Amniotic stem cell (primary cell): ENCODE measurements at regions not wholly inside any gene's neighbourhood (a gene's known extent, or its start where the extent isn't known, plus 50 kb on each side); places are given as distances from the start of the nearest gene placed in this dataset.

Source experiments
- DNase-seq: peaks from one replicate; lab custom pipeline; 2025; lab: John Stamatoyannopoulos, UW

DNA sequence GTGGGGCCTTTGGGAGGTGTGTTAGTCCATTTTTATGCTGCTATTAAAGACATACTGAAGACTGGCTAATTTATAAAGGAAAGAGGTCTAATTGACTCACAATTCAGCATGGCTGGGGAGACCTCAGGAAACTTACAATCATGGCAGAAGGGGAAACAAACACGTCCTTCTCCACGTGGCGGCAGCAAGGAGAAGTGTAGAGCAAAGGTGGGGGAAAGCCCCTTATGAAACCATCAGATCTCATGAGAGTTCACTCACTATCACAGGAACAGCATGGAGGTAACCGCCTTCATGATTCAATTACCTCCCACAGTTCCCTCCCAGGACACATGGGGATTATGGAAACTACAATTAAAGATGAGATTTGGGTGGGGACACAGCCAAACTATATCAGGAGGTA is 187.1 kb upstream of the OSR1 start:
- no peak for DNase-seq

DNA sequence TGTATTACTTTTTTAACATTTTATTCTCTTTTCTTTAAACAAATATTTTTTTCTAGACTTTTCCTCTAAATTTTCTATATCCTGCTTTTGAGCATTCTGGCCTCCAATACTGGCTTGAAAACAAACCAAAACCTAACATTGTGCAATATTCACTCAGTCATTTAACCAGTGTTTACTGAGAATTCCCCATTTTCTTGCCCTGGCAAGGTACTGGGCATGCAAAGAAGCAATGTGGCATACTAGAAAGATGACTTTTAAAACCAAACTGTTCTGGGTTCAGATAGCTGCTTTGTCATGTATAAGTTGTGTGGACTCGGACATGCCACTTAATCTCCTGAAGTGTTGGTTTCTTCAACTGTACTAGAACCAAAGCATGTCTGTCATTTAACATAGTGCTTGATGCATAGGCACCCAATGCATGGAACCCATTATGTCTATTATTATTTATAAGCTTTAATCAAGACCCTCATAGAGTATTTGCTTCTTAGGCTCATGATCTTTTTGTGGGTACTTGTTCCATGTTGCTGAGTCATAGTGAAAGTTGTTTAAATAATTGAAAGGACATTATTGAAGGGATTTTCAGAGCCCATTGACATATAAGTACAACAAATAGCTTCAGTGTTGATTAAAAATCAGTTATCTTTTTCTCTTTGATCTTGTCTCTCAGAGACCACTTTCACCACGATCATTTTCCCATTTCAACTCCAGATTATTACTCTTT is 185.4 kb upstream of the OSR1 start:
- DNase-seq, result no peak

DNA sequence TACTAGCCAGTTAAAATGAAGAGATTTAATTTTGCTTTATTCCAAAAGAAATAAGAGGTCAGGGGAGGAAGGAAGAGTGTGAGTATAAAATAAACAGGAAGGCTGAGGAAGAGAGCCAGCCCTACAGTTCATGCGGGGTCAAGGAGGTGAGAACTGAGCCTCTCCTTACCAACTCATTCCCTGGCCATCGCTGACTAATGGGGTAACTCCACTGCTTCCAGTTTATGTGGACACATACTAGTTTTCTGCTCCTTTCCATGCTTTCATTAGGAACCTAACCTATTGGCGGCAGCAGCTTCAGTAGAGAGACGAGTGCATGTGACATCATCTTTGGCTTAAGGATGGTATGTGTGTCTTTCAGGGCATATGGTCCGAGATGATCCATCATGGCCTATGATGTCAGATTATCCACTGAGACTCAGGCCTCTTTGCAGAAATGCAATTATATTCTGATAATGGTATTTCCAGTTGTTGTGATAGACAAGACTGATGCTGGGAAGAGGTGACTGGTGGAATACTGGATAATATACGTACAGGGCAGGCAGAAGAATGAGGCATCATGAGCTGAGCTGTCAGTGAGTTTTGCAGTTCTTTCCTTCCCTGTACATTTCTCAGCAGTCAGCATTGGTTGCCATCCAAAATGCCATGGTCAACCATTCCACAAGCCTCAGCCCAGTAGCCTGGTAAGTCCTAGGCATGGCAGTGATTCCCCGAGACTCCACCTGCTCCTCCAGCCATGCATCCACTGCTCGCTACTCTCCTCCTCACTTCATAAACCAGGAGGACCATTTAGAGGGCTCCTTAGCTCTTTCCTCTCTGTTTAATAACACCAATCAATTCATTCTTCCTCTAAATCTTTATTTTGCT is 184.6 kb upstream of the OSR1 start:
- no peak for DNase-seq

DNA sequence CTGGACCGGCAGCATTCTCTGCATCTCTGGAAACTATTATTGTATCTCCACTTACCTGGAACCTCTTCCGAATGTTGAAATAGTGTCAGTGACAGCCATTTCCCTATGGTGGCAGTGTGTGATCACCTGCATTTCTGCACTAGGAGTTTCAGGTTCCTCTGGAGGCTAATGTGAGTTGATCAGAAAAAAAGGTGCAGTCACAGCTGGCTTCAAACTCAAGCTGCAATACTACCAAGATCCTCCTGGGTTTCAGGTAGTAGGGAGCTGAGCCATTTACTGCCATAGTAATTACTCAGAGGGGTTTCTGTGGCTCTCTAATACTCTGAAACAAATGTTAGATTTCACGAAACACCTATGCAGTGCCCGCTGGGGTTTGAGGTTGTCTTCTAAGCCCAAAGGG is 183.5 kb upstream of the OSR1 start:
- DNase-seq, result no peak

- DNase-seq, result peak; percentile 60
Observed at GRCh38 chr2:19540739-19541525, 182.5 kb upstream of the OSR1 start.

DNA sequence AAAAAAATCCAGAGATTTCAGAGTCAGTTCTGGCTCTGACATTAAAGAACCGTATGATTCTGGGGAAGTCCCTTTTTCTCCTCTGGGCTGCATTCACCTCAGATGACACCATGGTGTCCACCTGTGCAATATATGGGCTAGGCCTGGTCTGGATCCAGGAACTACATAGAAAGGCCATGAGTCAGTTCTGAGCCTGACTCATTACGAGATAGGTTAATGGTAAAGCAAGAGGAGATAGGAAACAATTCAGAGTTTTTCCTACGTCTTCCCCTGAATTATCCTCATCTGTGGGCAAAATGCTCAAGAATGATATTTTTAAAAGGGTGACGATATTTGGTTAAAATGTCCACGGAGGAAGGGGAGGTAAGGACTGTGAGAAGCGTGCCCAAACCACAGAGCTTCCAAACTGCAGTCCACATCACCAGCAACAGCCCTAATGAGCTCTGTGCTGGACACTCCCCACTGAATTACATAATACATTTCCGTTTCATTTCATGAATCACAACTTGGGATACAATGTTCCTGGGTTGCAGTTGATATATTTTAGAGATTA is 180.1 kb upstream of the OSR1 start:
- DNase-seq, result peak; percentile 44

GRCh38 chr2:19536136-19536535 is 177.7 kb upstream of the OSR1 start:
- DNase-seq, result no peak

GRCh38 chr2:19532547-19533196 is 174.2 kb upstream of the OSR1 start:
- DNase-seq, result no peak

DNA sequence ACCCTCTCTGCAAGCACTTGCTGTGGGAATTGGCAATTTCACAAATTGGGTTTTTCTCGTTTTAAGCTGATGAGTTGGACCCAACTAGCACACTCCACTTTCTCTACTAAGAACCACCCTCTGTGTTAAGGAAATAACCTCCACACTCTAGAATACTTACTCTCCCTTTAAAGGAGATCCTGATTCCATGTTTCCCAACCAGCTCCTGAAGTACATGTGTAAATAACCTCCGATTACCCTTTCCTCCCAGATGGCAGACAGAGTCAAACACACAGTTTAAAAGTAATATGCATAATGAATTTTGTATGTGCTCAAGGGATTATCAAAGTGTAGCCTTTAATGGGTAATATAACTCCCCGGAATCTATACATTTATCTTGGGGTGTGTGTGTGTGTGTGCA is 171.3 kb upstream of the OSR1 start:
- no peak for DNase-seq

- no peak for DNase-seq
Observed at GRCh38 chr2:19527771-19528170, 169.3 kb upstream of the OSR1 start.

DNA sequence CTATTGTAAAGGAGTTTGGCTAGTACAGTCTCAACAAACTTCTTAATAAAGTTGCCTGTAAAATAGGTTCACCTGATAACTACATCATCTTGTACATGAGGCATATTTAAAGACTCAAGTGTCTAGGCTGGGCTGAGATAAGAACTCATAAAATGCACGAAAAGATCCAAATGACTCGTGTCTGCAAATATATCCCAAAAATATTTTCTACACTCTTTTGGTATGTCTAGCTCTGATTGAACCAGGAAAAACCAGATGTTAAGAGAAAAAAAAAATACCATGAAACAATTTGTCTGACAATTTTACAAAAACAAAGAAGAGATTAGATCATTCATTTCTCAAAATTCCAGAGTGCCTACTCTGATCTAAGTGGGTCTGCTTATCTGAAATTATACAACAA is 166.9 kb upstream of the OSR1 start:
- no peak for DNase-seq

DNA sequence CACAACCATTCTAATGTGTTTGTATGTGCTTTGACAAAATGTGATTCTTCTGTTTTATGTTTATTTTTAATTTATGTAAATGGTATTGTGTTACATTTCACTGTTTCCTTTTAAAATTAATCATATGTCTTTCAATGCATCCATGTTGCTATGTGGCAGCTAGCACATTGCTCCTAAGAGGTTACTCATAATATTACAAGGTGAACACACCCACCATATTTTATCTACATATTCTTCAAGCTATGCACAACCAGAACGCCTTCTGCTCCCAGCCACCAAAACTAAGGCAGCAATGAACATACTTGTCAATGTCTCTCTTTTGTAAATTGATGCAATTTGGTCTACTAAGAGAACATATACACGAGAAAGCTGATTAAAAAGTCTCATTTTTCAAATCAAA is 160.6 kb upstream of the OSR1 start:
- DNase-seq, result no peak

DNA sequence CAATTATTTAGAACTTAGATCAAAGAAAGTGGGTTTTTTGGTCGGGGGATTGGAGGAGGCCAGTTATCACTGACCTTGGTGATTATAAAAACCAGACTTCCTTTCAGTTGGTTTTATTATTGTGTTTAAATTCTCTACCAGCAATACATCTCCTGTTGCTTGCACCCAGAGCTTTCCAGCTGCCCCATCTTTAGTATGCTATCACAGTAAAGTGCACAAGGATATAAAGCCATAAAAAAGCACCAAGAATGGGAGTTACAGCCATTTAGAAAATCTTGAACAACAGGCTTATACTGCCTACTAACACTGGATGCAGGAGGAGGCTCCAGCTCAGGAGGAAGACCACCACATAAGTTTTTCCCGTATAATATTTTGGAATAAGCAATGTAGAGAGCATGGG is 148.7 kb upstream of the OSR1 start:
- no peak for DNase-seq

GRCh38 chr2:19505199-19506136 is 147.0 kb upstream of the OSR1 start:
- DNase-seq, result no peak

- no peak for DNase-seq
Observed at GRCh38 chr2:19504400-19505198, 146.2 kb upstream of the OSR1 start.

- no peak for DNase-seq
Observed at GRCh38 chr2:19503915-19504314, 145.5 kb upstream of the OSR1 start.

- no peak for DNase-seq
Observed at GRCh38 chr2:19503406-19503805, 145.0 kb upstream of the OSR1 start.

GRCh38 chr2:19500126-19500525 is 141.7 kb upstream of the OSR1 start:
- no peak for DNase-seq

DNA sequence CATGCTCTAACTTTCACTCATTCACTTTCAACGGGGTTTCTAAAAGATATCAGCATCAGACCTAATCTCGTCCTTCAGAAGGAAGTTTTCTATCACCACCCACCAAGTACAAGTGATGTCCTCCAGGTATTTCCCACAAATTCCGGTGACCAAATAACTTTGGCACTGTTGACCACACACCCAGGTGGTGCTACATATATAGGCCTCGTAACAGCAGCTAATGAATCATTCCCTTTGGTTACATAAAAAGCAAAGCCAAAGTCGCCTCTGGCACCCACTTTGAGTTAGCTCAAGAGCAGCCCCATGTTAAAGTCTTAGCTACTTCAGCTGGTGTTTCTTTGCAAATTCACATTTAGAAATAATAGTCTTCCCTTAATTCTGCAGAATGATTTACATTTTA is 138.2 kb upstream of the OSR1 start:
- no peak for DNase-seq

DNA sequence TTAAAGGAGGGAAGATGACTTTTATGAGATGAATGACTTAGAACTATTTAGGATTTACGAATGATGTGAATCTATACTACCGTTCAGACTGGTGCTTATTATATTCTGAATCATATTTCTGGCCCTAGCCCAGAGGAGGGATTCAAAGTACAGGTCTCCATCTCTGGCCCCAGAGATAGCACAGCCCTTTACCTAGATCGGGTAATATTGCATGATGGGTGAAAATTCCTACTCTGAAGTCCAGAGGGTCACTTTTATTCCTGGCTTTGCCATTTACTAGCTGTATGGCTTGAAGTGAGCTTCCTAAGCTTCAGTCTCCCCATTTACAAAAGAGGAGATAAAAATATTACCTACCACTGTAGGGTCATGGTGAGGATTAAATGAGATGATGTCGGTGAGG is 135.8 kb upstream of the OSR1 start:
- no peak for DNase-seq
